Parathyroid adenoma (tissue), 2 donors: ENCODE measurements at regions not wholly inside any gene's neighbourhood (a gene's known extent, or its start where the extent isn't known, plus 50 kb on each side); places are given as distances from the start of the nearest gene placed in this dataset.

Experiments
- H2AFZ ChIP-seq: fragments of 300-600 bp; sonication (generic); one replicate; pipeline ENCODE4 v1.7.0; 2017; ENCODE audit warnings: antibody characterized with exemption, mild to moderate bottlenecking
- H3K27ac ChIP-seq: fragments of 300-600 bp; sonication (generic); one replicate; pipeline ENCODE4 v1.7.0; 2017
- H3K27me3 ChIP-seq: fragments of 300-600 bp; sonication (generic); one replicate; pipeline ENCODE4 v1.7.0; 2017; ENCODE audit warnings: low read length; ENCODE audit not compliant: control insufficient read depth, insufficient read depth
- H3K36me3 ChIP-seq: fragments of 300-600 bp; sonication (generic); one replicate; pipeline ENCODE4 v1.7.0; 2017; ENCODE audit warnings: low read length; ENCODE audit not compliant: control insufficient read depth, insufficient read depth
- H3K4me1 ChIP-seq: fragments of 300-600 bp; sonication (generic); one replicate; pipeline ENCODE4 v1.7.0; 2017; ENCODE audit warnings: control low read depth
- H3K4me2 ChIP-seq: fragments of 300-600 bp; sonication (generic); one replicate; pipeline ENCODE4 v1.7.0; 2017; ENCODE audit warnings: low read length
- H3K4me3 ChIP-seq: fragments of 300-600 bp; sonication (generic); one replicate; pipeline ENCODE4 v1.7.0; 2017; ENCODE audit warnings: low read depth, low read length
- H3K79me2 ChIP-seq: fragments of 300-600 bp; sonication (generic); one replicate; pipeline ENCODE4 v1.7.0; 2017; ENCODE audit warnings: control low read depth
- H3K9ac ChIP-seq: fragments of 300-600 bp; sonication (generic); one replicate; pipeline ENCODE4 v1.7.0; 2017; ENCODE audit warnings: mild to moderate bottlenecking
- H3K9me3 ChIP-seq: fragments of 300-600 bp; sonication (generic); one replicate; pipeline ENCODE4 v1.7.0; 2017; ENCODE audit warnings: low read length; ENCODE audit not compliant: control insufficient read depth
- CTCF ChIP-seq: fragments of 300-600 bp; sonication (generic); IDR thresholded peaks from one replicate; pipeline ENCODE4 v1.7.0; 2017; ENCODE audit warnings: antibody characterized with exemption, mild to moderate bottlenecking
- donor health status: primary hyperparathyroidism.

DNA sequence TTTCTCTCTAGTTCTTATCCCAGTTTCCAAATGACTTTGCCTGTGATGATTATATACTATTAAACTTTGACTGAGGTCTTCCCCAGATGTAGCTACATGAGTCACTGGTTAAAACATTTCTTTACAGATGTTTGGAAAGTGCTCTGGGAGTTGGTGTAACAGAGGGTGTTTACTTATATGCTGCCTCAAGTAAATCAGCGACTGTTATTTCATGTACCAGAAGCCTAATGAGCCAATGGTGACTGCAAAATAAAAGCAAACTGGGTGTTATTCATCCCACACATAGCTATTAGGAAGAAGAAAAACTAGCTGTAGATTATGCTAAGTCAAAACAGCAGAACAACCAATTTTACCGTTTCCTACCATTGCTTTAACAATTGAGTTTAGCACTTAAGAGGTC, 929.7 kb upstream of the SEMA6A start:
- no peak overlapping the region for H2AFZ ChIP-seq
- no peaks in the 10 kb centered on the region for H3K9me3 ChIP-seq
- H3K4me1 ChIP-seq: no peaks in the 10 kb centered on the region
- H3K79me2 ChIP-seq: no peaks in the 10 kb centered on the region
- H3K27me3 ChIP-seq: no peaks in the 10 kb centered on the region
- H3K9ac ChIP-seq: no peak overlapping the region
- H3K36me3 ChIP-seq: no peaks in the 10 kb centered on the region
- H3K4me2 ChIP-seq: no peak overlapping the region
- no peak overlapping the region for H3K27ac ChIP-seq
- TF ChIP-seq CTCF: no peak
- no peak overlapping the region for H3K4me3 ChIP-seq

GRCh38 chr5:117497601-117498000, 923.0 kb upstream of the SEMA6A start:
- Histone ChIP-seq H3K4me2 (no peak overlapping the region), H3K79me2 (no peaks in the 10 kb centered on the region), H3K4me3 (no peak overlapping the region), H3K9me3 (no peaks in the 10 kb centered on the region), H2AFZ (no peak overlapping the region), H3K27ac (no peak overlapping the region), H3K27me3 (no peaks in the 10 kb centered on the region), H3K4me1 (no peaks in the 10 kb centered on the region), H3K36me3 (no peaks in the 10 kb centered on the region), H3K9ac (no peak overlapping the region)
- no peak for TF ChIP-seq CTCF

DNA sequence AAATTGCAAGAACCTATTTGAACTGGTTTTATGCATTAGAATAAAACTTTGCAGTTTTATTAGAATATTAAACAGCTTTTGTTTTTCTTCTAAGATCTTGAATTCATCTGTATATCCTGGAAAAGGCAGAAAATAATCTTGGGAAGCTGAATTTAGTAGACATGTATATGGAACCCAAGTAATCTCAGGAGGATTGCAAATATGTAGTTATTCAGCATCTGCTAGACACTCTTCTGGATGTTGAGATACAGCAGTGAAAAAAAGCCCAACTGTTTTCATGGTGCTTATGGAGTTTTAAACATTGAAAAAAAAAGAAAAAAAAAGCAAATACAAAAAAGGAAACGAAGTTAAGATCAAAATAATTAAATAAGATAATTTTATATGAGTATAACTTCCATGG, 922.2 kb upstream of the SEMA6A start:
- Histone ChIP-seq H3K4me3 (no peak overlapping the region), H3K9ac (no peak overlapping the region), H3K4me2 (no peak overlapping the region), H3K27ac (no peak overlapping the region), H3K27me3 (no peaks in the 10 kb centered on the region), H3K4me1 (no peaks in the 10 kb centered on the region), H3K79me2 (no peaks in the 10 kb centered on the region), H2AFZ (no peak overlapping the region), H3K9me3 (no peaks in the 10 kb centered on the region), H3K36me3 (no peaks in the 10 kb centered on the region)
- no peak for TF ChIP-seq CTCF

- Histone ChIP-seq H3K9ac (no peak overlapping the region), H3K4me2 (no peak overlapping the region), H3K4me1 (no peaks in the 10 kb centered on the region), H3K36me3 (no peaks in the 10 kb centered on the region), H3K9me3 (no peaks in the 10 kb centered on the region), H3K79me2 (no peaks in the 10 kb centered on the region), H3K27me3 (no peaks in the 10 kb centered on the region), H3K27ac (no peak overlapping the region), H3K4me3 (no peak overlapping the region), H2AFZ (no peak overlapping the region)
- TF ChIP-seq CTCF: no peak
These were observed 919.6 kb upstream of the SEMA6A start for GRCh38 chr5:117494188-117494587.

DNA sequence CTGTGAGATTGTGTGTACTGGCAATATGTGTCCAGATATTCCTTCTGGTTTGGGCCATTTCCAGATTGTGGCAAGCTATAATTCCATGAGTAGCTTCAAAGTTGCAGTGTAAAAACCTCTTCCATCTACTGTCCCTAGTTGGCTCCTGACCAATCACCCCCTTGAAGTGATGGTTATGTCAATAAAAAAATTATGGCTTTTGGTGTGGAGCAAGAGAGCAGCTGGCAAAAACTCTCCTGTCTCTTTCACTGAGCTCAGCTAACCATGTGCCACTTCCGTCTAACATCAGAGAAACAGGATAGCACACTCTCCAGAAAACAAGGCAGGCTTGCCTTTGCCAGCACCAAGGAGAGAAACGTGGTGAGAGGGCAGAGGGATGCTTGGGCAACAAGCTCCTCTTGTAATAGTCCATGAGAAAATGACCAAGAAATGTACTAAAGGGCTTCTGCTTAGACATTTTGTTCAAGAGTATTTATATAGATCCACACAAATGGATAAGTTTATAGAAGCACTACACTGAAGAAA, 914.4 kb upstream of the SEMA6A start:
- H3K79me2 ChIP-seq: no peaks in the 10 kb centered on the region
- H2AFZ ChIP-seq: no peak overlapping the region
- H3K4me3 ChIP-seq: no peak overlapping the region
- no peak overlapping the region for H3K27ac ChIP-seq
- no peaks in the 10 kb centered on the region for H3K9me3 ChIP-seq
- H3K4me1 ChIP-seq: no peaks in the 10 kb centered on the region
- TF ChIP-seq CTCF: no peak
- no peaks in the 10 kb centered on the region for H3K27me3 ChIP-seq
- no peaks in the 10 kb centered on the region for H3K36me3 ChIP-seq
- H3K9ac ChIP-seq: no peak overlapping the region
- no peak overlapping the region for H3K4me2 ChIP-seq
